GM12801 (cell line): ENCODE measurements at regions not wholly inside any gene's neighbourhood (a gene's known extent, or its start where the extent isn't known, plus 50 kb on each side); places are given as distances from the start of the nearest gene placed in this dataset.

Experiments
- CTCF ChIP-seq: IDR thresholded peaks from one replicate; pipeline ENCODE4 v1.5.1; 2011; ENCODE audit warnings: control low read depth; ENCODE audit not compliant: insufficient read length; ENCODE audit errors: extremely low read depth

- no peak for TF ChIP-seq CTCF
These were observed 214.2 kb upstream of the ERBB4 start for GRCh38 chr2:212752730-212753351.

- TF ChIP-seq CTCF = no peak
These were observed 206.8 kb upstream of the ERBB4 start for GRCh38 chr2:212745359-212745758.

GRCh38 chr2:212737392-212738172 lies 199.0 kb upstream of the ERBB4 start:
- TF ChIP-seq CTCF = no peak

- no peak for TF ChIP-seq CTCF
These were observed 197.8 kb upstream of the ERBB4 start for GRCh38 chr2:212736385-212736726.

GRCh38 chr2:212733273-212733672 lies 194.7 kb upstream of the ERBB4 start:
- no peak for TF ChIP-seq CTCF

- TF ChIP-seq CTCF = no peak
These were observed 194.3 kb upstream of the ERBB4 start for GRCh38 chr2:212732860-212733259.

- no peak for TF ChIP-seq CTCF
These were observed 192.4 kb upstream of the ERBB4 start for GRCh38 chr2:212730994-212731393.
